Adipocyte (in vitro differentiated cells): ENCODE measurements at regions not wholly inside any gene's neighbourhood (a gene's known extent, or its start where the extent isn't known, plus 50 kb on each side); places are given as distances from the start of the nearest gene placed in this dataset.

ENCODE experiments used
- DNase-seq: peaks from one replicate; pipeline ENCODE4 v3.0.0-alpha.2; 2015; ENCODE audit warnings: low read depth
- H3K27me3 ChIP-seq: replicated peaks from 2 replicates; pipeline ENCODE4 v1.7.0; 2013; ENCODE audit warnings: mild to moderate bottlenecking, low read length, moderate library complexity; ENCODE audit not compliant: control insufficient read depth, insufficient read depth
- H3K36me3 ChIP-seq: 2 replicates; pipeline ENCODE4 v1.7.0; 2013; ENCODE audit warnings: low read length, mild to moderate bottlenecking, moderate library complexity; ENCODE audit not compliant: control insufficient read depth, insufficient read depth, severe bottlenecking
- H3K4me1 ChIP-seq: 2 replicates; pipeline ENCODE4 v1.7.0; 2013; ENCODE audit warnings: mild to moderate bottlenecking, low read length, moderate library complexity; ENCODE audit not compliant: control insufficient read depth, insufficient read depth
- H3K4me3 ChIP-seq: 2 replicates; pipeline ENCODE4 v1.7.0; 2013; ENCODE audit warnings: mild to moderate bottlenecking, low read length, moderate library complexity
- H3K9ac ChIP-seq: 2 replicates; pipeline ENCODE4 v1.7.0; 2013; ENCODE audit warnings: mild to moderate bottlenecking, low read length, moderate library complexity
- H3K9me3 ChIP-seq: 2 replicates; pipeline ENCODE4 v1.7.0; 2013; ENCODE audit warnings: mild to moderate bottlenecking, low read length, moderate library complexity; ENCODE audit not compliant: control insufficient read depth

- peak; percentile 6 for DNase-seq
- H3K4me1 ChIP-seq = peaks cover 14% of the 10 kb centered on the region
- no peaks in the 10 kb centered on the region for H3K36me3 ChIP-seq
- no peaks in the 10 kb centered on the region for H3K9me3 ChIP-seq
- no peak overlapping the region for H3K4me3 ChIP-seq
- no peak overlapping the region for H3K9ac ChIP-seq
- peaks cover 23% of the 10 kb centered on the region for H3K27me3 ChIP-seq
Observed at GRCh38 chr2:106572541-106573450, 85.6 kb downstream of the CD8B2 start.

GRCh38 chr2:106573773-106574172 lies 86.6 kb downstream of the CD8B2 start:
- Histone ChIP-seq H3K9ac (no peak overlapping the region), H3K27me3 (peaks cover 21% of the 10 kb centered on the region), H3K4me3 (no peak overlapping the region), H3K4me1 (peaks cover 14% of the 10 kb centered on the region), H3K9me3 (no peaks in the 10 kb centered on the region), H3K36me3 (no peaks in the 10 kb centered on the region)
- DNase-seq = no peak

DNA sequence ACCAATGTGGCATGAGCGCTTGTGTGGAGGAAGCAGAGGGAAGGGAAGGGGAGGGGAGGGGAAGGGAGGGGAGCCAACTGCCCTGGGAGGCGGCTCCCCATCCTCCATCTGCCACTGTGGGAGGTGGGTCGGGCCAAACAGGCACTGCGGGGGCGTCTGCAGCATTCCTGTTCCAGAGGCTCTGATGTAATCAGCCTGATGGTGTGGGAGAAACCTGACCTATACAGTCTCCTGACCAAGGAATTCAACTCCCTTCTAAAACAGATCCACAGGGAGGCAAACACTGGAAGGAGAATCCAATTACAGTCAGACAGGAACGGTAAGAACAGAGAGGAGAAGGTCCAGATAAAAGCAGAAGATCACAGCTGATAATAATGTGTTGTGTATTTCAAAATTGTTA lies 88.8 kb downstream of the CD8B2 start:
- no peaks in the 10 kb centered on the region for H3K9me3 ChIP-seq
- H3K9ac ChIP-seq = no peak overlapping the region
- DNase-seq = peak; percentile 73
- peaks cover 32% of the 10 kb centered on the region for H3K27me3 ChIP-seq
- peak overlapping the region; percentile 43 for H3K4me3 ChIP-seq
- H3K36me3 ChIP-seq = no peaks in the 10 kb centered on the region
- peaks cover 14% of the 10 kb centered on the region for H3K4me1 ChIP-seq

DNA sequence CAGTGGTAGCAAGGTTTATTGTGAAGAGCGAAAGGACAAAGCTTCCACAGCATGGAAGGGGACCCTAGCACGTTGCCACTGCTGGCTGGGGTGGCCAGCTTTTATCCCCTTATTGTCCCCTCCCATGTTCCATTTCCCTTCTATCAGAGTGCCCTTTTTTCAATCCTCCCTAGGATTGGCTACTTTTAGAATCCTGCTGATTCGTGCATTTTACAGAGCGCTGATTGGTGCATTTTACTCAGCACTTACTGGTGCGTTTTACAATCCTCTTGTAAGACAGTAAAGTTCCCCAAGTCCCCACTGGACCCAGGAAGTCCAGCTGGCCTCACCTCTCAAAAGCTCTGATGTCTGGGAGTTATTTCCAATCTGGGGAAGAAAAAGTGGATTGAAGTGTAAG lies 90.1 kb downstream of the CD8B2 start:
- H3K4me3 ChIP-seq = no peak overlapping the region
- H3K36me3 ChIP-seq = no peaks in the 10 kb centered on the region
- DNase-seq = no peak
- no peaks in the 10 kb centered on the region for H3K9me3 ChIP-seq
- peaks cover 35% of the 10 kb centered on the region for H3K27me3 ChIP-seq
- H3K9ac ChIP-seq = no peak overlapping the region
- peaks cover 20% of the 10 kb centered on the region for H3K4me1 ChIP-seq

DNA sequence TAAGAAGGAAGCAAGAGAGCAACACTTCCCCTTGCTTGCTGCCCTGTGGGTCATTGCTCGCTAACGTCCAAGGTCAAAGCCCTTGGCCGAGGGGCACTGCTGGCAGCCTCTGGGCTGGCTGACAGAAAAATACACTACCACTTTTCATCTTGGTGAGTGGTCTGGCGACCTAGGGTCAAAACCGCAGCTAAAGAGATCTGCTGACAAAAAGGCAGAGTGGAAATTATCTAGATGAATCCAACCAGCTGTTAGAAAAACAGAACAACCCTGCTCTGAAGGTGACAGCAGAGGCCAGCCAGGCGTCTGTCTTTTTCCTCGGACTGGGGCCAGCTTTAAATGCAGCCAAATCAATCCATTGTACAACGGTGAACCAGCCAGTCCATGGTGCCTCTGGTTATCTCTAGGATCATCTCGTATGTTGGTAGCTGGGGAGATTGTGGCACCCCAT lies 92.6 kb downstream of the CD8B2 start:
- Histone ChIP-seq H3K9me3 (no peaks in the 10 kb centered on the region), H3K4me3 (no peak overlapping the region), H3K27me3 (peaks cover 51% of the 10 kb centered on the region), H3K36me3 (no peaks in the 10 kb centered on the region), H3K9ac (no peak overlapping the region), H3K4me1 (peaks cover 22% of the 10 kb centered on the region)
- no peak for DNase-seq

- H3K27me3 ChIP-seq = peaks cover 51% of the 10 kb centered on the region
- peaks cover 22% of the 10 kb centered on the region for H3K4me1 ChIP-seq
- no peaks in the 10 kb centered on the region for H3K36me3 ChIP-seq
- H3K9ac ChIP-seq = no peak overlapping the region
- peaks cover 2% of the 10 kb centered on the region for H3K9me3 ChIP-seq
- DNase-seq = no peak
- no peak overlapping the region for H3K4me3 ChIP-seq
Observed at GRCh38 chr2:106580241-106580640, 93.1 kb downstream of the CD8B2 start.

- DNase-seq = no peak
- Histone ChIP-seq H3K27me3 (peaks cover 60% of the 10 kb centered on the region), H3K9me3 (peaks cover 5% of the 10 kb centered on the region)
Observed at GRCh38 chr2:106581328-106581727, 94.2 kb downstream of the CD8B2 start.

GRCh38 chr2:106581755-106582147 lies 94.6 kb downstream of the CD8B2 start:
- H3K9me3 ChIP-seq = peaks cover 5% of the 10 kb centered on the region
- H3K9ac ChIP-seq = no peak overlapping the region
- H3K4me1 ChIP-seq = peaks cover 11% of the 10 kb centered on the region
- H3K27me3 ChIP-seq = peaks cover 60% of the 10 kb centered on the region
- DNase-seq = no peak
- peak overlapping the region; percentile 71 for H3K4me3 ChIP-seq
- H3K36me3 ChIP-seq = no peaks in the 10 kb centered on the region

More at GRCh38 chr2:106581328-106581727, 94.2 kb downstream of the CD8B2 start:
- Histone ChIP-seq H3K9ac (no peak overlapping the region), H3K36me3 (no peaks in the 10 kb centered on the region), H3K4me3 (no peak overlapping the region), H3K4me1 (peaks cover 15% of the 10 kb centered on the region)

DNA sequence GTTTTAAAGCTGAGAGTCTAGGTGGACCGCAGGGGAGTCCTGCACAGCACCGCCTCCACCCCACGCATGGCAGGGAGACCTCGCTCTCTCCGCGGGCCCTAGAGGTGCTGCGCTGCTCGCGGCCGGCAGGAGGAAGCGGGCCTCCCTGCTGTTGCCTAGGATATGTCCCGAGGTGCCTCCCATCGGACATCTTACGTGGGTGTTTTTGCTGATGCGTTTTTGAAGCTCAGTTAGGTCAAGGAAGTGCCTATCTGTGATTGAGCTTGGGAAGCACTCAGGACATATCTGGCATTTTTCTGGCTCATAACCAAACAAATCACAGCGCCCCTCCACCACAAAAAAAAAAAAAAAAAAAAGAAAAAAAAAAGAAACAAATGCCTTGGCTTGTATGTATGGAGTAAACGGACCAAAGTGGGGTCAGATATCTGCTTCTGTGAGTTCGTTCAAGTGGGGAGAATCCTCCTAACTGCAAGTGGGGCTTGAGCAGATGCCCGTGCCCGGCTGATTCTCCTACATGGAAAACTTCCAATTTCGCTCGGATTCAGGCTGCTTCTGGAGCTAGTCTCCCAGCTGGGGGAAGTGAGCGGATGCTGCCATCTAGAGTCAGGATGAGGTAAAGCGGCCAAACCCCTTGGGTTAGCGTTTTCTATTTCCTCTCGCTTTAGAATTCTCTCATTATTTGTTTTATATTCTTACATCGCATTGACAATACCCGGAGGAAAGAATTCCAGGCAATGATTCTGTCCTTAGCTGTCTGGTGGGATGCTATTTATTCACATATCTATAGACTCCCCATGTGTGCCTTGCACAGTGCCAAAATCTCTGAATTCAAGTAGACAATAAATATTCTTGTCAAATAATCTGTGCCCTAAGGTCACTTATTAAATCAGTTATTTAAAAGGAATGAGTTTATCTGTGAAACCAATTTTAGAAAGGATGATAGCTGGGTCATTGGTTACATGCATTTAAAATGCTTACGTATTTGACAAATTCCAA lies 95.3 kb downstream of the CD8B2 start:
- no peaks in the 10 kb centered on the region for H3K36me3 ChIP-seq
- H3K27me3 ChIP-seq = peaks cover 60% of the 10 kb centered on the region
- peak overlapping the region; percentile 71 for H3K4me3 ChIP-seq
- H3K9me3 ChIP-seq = peaks cover 5% of the 10 kb centered on the region
- H3K4me1 ChIP-seq = peaks cover 8% of the 10 kb centered on the region
- peak; percentile 93 for DNase-seq
- no peak overlapping the region for H3K9ac ChIP-seq

- no peak overlapping the region for H3K4me3 ChIP-seq
- H3K9ac ChIP-seq = no peak overlapping the region
- peaks cover 5% of the 10 kb centered on the region for H3K9me3 ChIP-seq
- no peaks in the 10 kb centered on the region for H3K36me3 ChIP-seq
- H3K4me1 ChIP-seq = peaks cover 8% of the 10 kb centered on the region
- DNase-seq = no peak
- H3K27me3 ChIP-seq = peaks cover 50% of the 10 kb centered on the region
Observed at GRCh38 chr2:106584304-106584954, 97.3 kb downstream of the CD8B2 start.
